Osteoblast (primary cell): ENCODE measurements at regions not wholly inside any gene's neighbourhood (a gene's known extent, or its start where the extent isn't known, plus 50 kb on each side); places are given as distances from the start of the nearest gene placed in this dataset.
A peak's percentile ranks its signal among the peaks of the same experiment; 100 is the strongest.

Experiments
- DNase-seq: peaks from one replicate; pipeline ENCODE4 v3.0.0; 2011; ENCODE audit warnings: low spot score, mixed read lengths; ENCODE audit not compliant: insufficient read length; ENCODE audit errors: missing footprints
- H2AFZ ChIP-seq: 2 replicates; pipeline ENCODE4 v1.6.0; 2011; ENCODE audit warnings: mild to moderate bottlenecking, low read length
- H3K27ac ChIP-seq: 2 replicates; pipeline ENCODE4 v1.5.1; 2011; ENCODE audit warnings: mild to moderate bottlenecking, low read depth, low read length, moderate library complexity
- H3K27me3 ChIP-seq: 2 replicates; pipeline ENCODE4 v1.6.0; 2012; ENCODE audit warnings: mild to moderate bottlenecking, control low read depth, inconsistent platforms, low read length, moderate library complexity; ENCODE audit not compliant: insufficient read depth
- H3K36me3 ChIP-seq: 2 replicates; pipeline ENCODE4 v1.5.1; 2011; ENCODE audit warnings: mild to moderate bottlenecking, low read length, control low read depth, moderate library complexity; ENCODE audit not compliant: insufficient read depth
- H3K4me1 ChIP-seq: 2 replicates; pipeline ENCODE4 v1.5.1; 2011; ENCODE audit warnings: mild to moderate bottlenecking, low read length, control low read depth, moderate library complexity; ENCODE audit not compliant: insufficient read depth
- H3K4me2 ChIP-seq: 2 replicates; pipeline ENCODE4 v1.6.0; 2011; ENCODE audit warnings: mild to moderate bottlenecking, low read length; ENCODE audit not compliant: insufficient read depth
- H3K4me3 ChIP-seq: fragments of 200-600 bp; sonication (generic); 3 replicates; pipeline ENCODE4 v1.5.1; 2012; ENCODE audit warnings: mild to moderate bottlenecking, low read length, inconsistent platforms; ENCODE audit not compliant: insufficient read depth
- H3K79me2 ChIP-seq: 2 replicates; pipeline ENCODE4 v1.6.0; 2012; ENCODE audit warnings: mild to moderate bottlenecking, low read length, control low read depth, inconsistent platforms; ENCODE audit not compliant: insufficient read depth
- H3K9me3 ChIP-seq: 2 replicates; pipeline ENCODE4 v1.5.1; 2011; ENCODE audit warnings: low read depth, low read length, control low read depth
- H4K20me1 ChIP-seq: 2 replicates; pipeline ENCODE4 v1.6.0; 2012; ENCODE audit warnings: mild to moderate bottlenecking, low read length, control low read depth; ENCODE audit not compliant: insufficient read depth
- TF ChIP-seq, protein P1 (sequence below): IDR thresholded peaks from 2 replicates; pipeline ENCODE4 v1.5.1; 2011; ENCODE audit warnings: mild to moderate bottlenecking, low read depth, low read length, moderate library complexity; ENCODE audit errors: extremely low read depth

DNA sequence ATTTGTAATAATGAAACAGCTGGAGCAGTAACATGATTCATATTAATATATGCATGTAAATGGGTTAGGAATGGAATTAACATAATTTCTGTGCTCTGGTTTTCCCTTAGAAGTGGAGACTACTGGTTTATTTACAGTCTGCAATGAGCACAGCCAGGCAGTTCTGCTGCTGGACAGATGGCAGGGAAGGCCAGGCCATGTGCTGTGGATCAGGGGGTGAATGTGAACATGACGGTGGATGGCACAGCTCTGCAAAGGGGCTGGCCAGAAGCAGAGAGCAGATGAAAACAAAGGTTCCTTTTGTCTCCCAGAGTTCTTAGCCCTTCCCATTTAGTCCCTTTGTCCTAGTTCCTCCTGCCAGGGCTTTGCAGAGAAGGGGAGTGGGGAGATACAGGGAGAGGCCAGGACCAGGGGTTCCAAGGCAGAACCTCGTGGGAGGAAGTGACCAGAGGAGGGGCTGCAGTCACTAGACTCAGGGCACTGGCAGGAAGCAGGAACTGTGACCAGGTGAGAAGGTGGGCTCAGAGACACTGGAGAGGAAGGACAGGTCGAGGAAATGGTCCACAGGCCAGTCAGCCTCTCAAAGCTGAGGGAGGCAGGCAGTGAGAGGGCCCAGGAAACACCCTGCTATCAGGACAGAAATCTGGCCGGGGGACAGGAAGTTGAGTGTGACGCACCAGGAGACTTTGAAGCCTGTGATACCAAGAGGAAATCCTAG lies 112.9 kb upstream of the ATP8B1 start:
- Histone ChIP-seq H3K27me3 (peaks cover 3% of the 10 kb centered on the region), H3K4me2 (no peak overlapping the region), H3K9me3 (no peaks in the 10 kb centered on the region), H3K4me1 (peaks cover 2% of the 10 kb centered on the region), H3K79me2 (no peaks in the 10 kb centered on the region), H3K27ac (no peak overlapping the region), H3K4me3 (no peak overlapping the region), H3K36me3 (no peaks in the 10 kb centered on the region), H2AFZ (no peak overlapping the region), H4K20me1 (no peaks in the 10 kb centered on the region)
- DNase-seq, result no peak
- TF ChIP-seq, protein P1, sequence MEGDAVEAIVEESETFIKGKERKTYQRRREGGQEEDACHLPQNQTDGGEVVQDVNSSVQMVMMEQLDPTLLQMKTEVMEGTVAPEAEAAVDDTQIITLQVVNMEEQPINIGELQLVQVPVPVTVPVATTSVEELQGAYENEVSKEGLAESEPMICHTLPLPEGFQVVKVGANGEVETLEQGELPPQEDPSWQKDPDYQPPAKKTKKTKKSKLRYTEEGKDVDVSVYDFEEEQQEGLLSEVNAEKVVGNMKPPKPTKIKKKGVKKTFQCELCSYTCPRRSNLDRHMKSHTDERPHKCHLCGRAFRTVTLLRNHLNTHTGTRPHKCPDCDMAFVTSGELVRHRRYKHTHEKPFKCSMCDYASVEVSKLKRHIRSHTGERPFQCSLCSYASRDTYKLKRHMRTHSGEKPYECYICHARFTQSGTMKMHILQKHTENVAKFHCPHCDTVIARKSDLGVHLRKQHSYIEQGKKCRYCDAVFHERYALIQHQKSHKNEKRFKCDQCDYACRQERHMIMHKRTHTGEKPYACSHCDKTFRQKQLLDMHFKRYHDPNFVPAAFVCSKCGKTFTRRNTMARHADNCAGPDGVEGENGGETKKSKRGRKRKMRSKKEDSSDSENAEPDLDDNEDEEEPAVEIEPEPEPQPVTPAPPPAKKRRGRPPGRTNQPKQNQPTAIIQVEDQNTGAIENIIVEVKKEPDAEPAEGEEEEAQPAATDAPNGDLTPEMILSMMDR, result no peak

DNA sequence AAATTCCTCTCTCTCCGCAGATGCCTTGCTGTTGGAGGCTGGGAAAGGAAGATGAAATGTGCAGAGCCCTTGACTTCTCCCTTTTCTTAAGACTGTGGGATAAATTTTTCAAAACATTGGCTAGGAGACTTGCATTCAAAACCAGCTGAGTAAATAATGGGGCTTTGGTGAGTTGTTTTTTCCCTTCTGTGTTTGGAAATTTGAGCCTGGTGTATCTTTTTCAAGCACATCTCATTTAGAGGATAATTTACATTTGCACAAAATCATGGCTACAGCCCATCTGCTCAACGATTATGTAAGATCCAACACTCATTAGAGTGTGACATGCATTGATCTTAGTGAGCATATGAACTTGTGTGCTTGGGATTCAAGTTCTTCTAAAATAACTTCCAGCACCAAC lies 112.1 kb upstream of the ATP8B1 start:
- H3K27me3 ChIP-seq, result peaks cover 3% of the 10 kb centered on the region
- no peak overlapping the region for H2AFZ ChIP-seq
- H3K79me2 ChIP-seq, result no peaks in the 10 kb centered on the region
- no peak overlapping the region for H3K4me3 ChIP-seq
- H3K27ac ChIP-seq, result no peak overlapping the region
- DNase-seq, result no peak
- H3K9me3 ChIP-seq, result no peaks in the 10 kb centered on the region
- no peak overlapping the region for H3K4me2 ChIP-seq
- H4K20me1 ChIP-seq, result no peaks in the 10 kb centered on the region
- peaks cover 3% of the 10 kb centered on the region for H3K4me1 ChIP-seq
- TF ChIP-seq, protein P1, result no peak
- H3K36me3 ChIP-seq, result no peaks in the 10 kb centered on the region

DNA sequence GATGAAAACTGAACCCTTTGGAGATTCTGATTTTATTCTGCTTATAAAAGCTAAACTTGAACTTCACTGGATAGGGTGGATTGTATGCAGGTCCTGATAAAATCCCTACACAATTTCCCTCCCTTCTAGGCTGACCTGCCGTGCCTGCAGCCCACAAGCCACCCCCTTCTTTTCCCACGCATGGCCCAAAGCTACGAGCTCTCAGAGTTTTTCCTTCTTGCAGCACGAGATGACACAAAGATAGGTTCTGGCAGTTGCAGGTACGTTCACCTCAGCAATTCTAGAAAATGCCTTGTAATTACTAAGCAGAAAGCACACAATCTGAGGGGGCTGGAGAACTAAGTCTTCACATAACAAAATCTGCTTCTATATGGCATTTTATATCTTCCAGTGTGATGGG lies 110.6 kb upstream of the ATP8B1 start:
- H3K36me3 ChIP-seq, result no peaks in the 10 kb centered on the region
- H3K27me3 ChIP-seq, result peaks cover 3% of the 10 kb centered on the region
- no peaks in the 10 kb centered on the region for H3K9me3 ChIP-seq
- H3K27ac ChIP-seq, result no peak overlapping the region
- H3K79me2 ChIP-seq, result no peaks in the 10 kb centered on the region
- DNase-seq, result peak; percentile 22
- H3K4me1 ChIP-seq, result peaks cover 13% of the 10 kb centered on the region
- H2AFZ ChIP-seq, result no peak overlapping the region
- TF ChIP-seq, protein P1, result no peak
- no peaks in the 10 kb centered on the region for H4K20me1 ChIP-seq
- H3K4me2 ChIP-seq, result no peak overlapping the region
- H3K4me3 ChIP-seq, result no peak overlapping the region

DNA sequence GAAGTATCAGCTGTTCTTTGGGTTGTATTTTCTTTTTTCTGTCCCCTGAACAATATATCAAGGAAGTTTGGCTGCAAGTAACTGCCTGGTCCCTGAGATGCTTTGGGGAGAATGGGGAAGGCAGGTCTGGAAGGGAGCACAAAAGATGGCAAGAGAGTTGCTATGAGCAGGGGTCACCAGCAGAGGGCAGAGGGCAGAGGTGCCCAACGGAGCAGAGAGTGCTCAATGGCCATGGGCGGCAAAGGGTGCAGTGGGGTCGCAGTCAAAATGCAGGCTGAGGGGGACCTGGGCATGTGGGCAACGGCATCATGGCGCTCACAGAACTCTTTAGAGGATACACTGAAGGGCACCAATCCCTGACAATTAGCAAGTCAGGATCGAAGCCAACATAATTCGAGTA lies 107.7 kb upstream of the ATP8B1 start:
- peaks cover 5% of the 10 kb centered on the region for H3K27me3 ChIP-seq
- H3K4me1 ChIP-seq, result peaks cover 13% of the 10 kb centered on the region
- no peak overlapping the region for H3K27ac ChIP-seq
- no peak for DNase-seq
- H4K20me1 ChIP-seq, result no peaks in the 10 kb centered on the region
- no peak overlapping the region for H3K4me2 ChIP-seq
- no peaks in the 10 kb centered on the region for H3K79me2 ChIP-seq
- TF ChIP-seq, protein P1, result peak; percentile 36
- H2AFZ ChIP-seq, result no peak overlapping the region
- H3K36me3 ChIP-seq, result no peaks in the 10 kb centered on the region
- no peak overlapping the region for H3K4me3 ChIP-seq
- H3K9me3 ChIP-seq, result no peaks in the 10 kb centered on the region
